ENCODE measurements at regions not wholly inside any gene's neighbourhood (a gene's known extent, or its start where the extent isn't known, plus 50 kb on each side); places are given as distances from the start of the nearest gene placed in this dataset.

GRCh38 chr18:29301048-29301447 lies 1124.1 kb upstream of the CDH2 start:
- Histone ChIP-seq H3K14ac (ENCODE audit: insufficient read length) (no peak overlapping the region), H4K5ac (ENCODE audit: insufficient read length, low read depth, low read length) (no peak overlapping the region), H4K91ac (replicated peaks; ENCODE audit: insufficient read length, low read length) (no peak overlapping the region), H3K9ac (replicated peaks in 1 of 4; ENCODE audit: extremely low read depth in 1 of 4, low read depth in 3 of 4, low read length in 3 of 4) (no peak overlapping the region), H3K18ac (ENCODE audit: extremely low read depth, low read length) (no peak overlapping the region), H4K8ac (ENCODE audit: extremely low read depth, insufficient read depth, low read length) (no peak overlapping the region), H3K27me3 (replicated peaks in 1 of 4; ENCODE audit: control insufficient read depth in 3 of 4, extremely low read depth in 1 of 4, insufficient read depth in 3 of 4, low read length in 3 of 4) (no peaks in the 10 kb centered on the region), H2BK5ac (ENCODE audit: low read depth, low read length) (no peak overlapping the region), H3K4me3 (ENCODE audit: extremely low read depth in 1 of 4, insufficient read depth in 2 of 4, low read depth in 3 of 4, low read length in 4 of 4) (no peak overlapping the region), H3K56ac (replicated peaks; ENCODE audit: insufficient read length, low read depth, low read length) (no peak overlapping the region), H3K9me3 (ENCODE audit: insufficient read depth in 2 of 2, low read depth in 1 of 2, low read length in 1 of 2) (no peaks in the 10 kb centered on the region), H2BK12ac (ENCODE audit: low read depth, low read length) (no peak overlapping the region), H3K23me2 (ENCODE audit: low read depth, low read length) (no peaks in the 10 kb centered on the region), H3K79me2 (ENCODE audit: control insufficient read depth in 1 of 2, insufficient read depth in 2 of 2, low read length in 2 of 2) (no peaks in the 10 kb centered on the region), H4K20me1 (replicated peaks in 1 of 2; ENCODE audit: control insufficient read depth in 1 of 2, insufficient read depth in 2 of 2, low read length in 2 of 2) (no peaks in the 10 kb centered on the region), H3K4me1 (replicated peaks in 1 of 4; ENCODE audit: control insufficient read depth in 3 of 4, insufficient read depth in 4 of 4, low read length in 3 of 4) (no peaks in the 10 kb centered on the region), H2AK5ac (ENCODE audit: low read depth, low read length) (no peak overlapping the region), H3K36me3 (ENCODE audit: control insufficient read depth in 2 of 4, insufficient read depth in 4 of 4, low read length in 3 of 4) (no peaks in the 10 kb centered on the region), H3K23ac (ENCODE audit: insufficient read length) (no peak overlapping the region), H3K4ac (replicated peaks; ENCODE audit: insufficient read length, low read depth, low read length) (no peak overlapping the region), H2AFZ (ENCODE audit: low read length) (no peak overlapping the region), H2BK120ac (replicated peaks; ENCODE audit: low read depth, low read length) (no peak overlapping the region), H3K4me2 (ENCODE audit: insufficient read depth in 1 of 2, low read depth in 2 of 2, low read length in 2 of 2) (no peak overlapping the region), H3K27ac (ENCODE audit: low read depth, low read length) (no peak overlapping the region), H2BK20ac (ENCODE audit: low read length) (no peak overlapping the region), H3K79me1 (ENCODE audit: low read depth, low read length) (no peaks in the 10 kb centered on the region), H2BK15ac (ENCODE audit: low read length) (no peak overlapping the region)
- DNase-seq (ENCODE audit: low read depth in 1 of 2, low spot score in 2 of 2) (no peak), FAIRE-seq (no peak)
- WGBS, 2 experiments (ENCODE audit: extremely low coverage in 1 of 2, insufficient coverage in 1 of 2, insufficient read length in 1 of 2, insufficient replicate concordance in 2 of 2, low coverage in 1 of 2, low lambda C conversion rate in 2 of 2, missing lambda C conversion rate in 1 of 2): 98% methylated on average over 3 of the region's 3 CpGs; no CpG with 5 or more reads in 1 of the 2 experiments
- ChIA-PET POLR2A (ENCODE audit: partially characterized antibody) (no interaction called here), CTCF (ENCODE audit: partially characterized antibody) (no interaction called here)
- TF ChIP-seq NRF1 (IDR thresholded peaks at IDR 0.05; ENCODE audit: low read depth, low read length) (no peak), MAFK (IDR thresholded peaks at IDR 0.05; ENCODE audit: low read depth, low read length) (peak; percentile 43; the same call in 1 of the 2 replicates), POLR2AphosphoS5 (IDR thresholded peaks at IDR 0.05; ENCODE audit: low read depth, low read length) (no peak)
- TF ChIP-seq, protein P1, sequence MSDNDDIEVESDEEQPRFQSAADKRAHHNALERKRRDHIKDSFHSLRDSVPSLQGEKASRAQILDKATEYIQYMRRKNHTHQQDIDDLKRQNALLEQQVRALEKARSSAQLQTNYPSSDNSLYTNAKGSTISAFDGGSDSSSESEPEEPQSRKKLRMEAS (IDR thresholded peaks at IDR 0.05): no peak
